Endothelial cell of umbilical vein (primary cell): ENCODE measurements at regions not wholly inside any gene's neighbourhood (a gene's known extent, or its start where the extent isn't known, plus 50 kb on each side); places are given as distances from the start of the nearest gene placed in this dataset.

Experiments
- BruUV-seq: library from RNA; stranded (reverse); fragments of 400-500 nt; replicated peaks from 2 replicates; lab custom pipeline; 2021; lab: Mats Ljungman, UMichigan
- CTCF ChIA-PET: fragments of 300-600, 350-600 bp; sonication (Branson Sonifier 250); formaldehyde crosslinking; loops from one replicate; lab custom pipeline; 2021; ENCODE audit warnings: antibody characterized with exemption, inconsistent platforms; lab: Charles Lee
- POLR2A ChIA-PET: fragments of 300-600, 350-600 bp; sonication (Branson Sonifier 250); formaldehyde crosslinking; loops from one replicate; lab custom pipeline; 2021; ENCODE audit warnings: antibody characterized with exemption, inconsistent platforms; lab: Charles Lee
- DNase-seq: peaks from one replicate; pipeline ENCODE4 v3.0.0-alpha.2; 2011; ENCODE audit warnings: low read depth, low spot score
- FAIRE-seq: peaks from 2 replicates; lab custom pipeline; 2011; peaks lifted over from hg19 to GRCh38; lab: Jason Lieb, UNC
- H2AFZ ChIP-seq: 2 replicates; pipeline ENCODE4 v1.6.0; 2012; ENCODE audit warnings: low read depth, low read length, control low read depth, inconsistent platforms
- H3K27ac ChIP-seq: 2 replicates; pipeline ENCODE4 v1.5.1; 2011; ENCODE audit warnings: low read depth, mild to moderate bottlenecking, control low read depth, low read length, moderate library complexity; ENCODE audit not compliant: insufficient read depth
- H3K27me3 ChIP-seq, 2 experiments: 2 replicates each; pipeline versions ENCODE4 v1.6.0 to v1.6.1; 2011; ENCODE audit warnings: low read length in 2 of 2, mixed read lengths in 1 of 2; ENCODE audit not compliant: control insufficient read depth in 2 of 2, insufficient read depth in 2 of 2
- H3K36me3 ChIP-seq, 2 experiments: 2 replicates in 1 of 2; 3 replicates in 1 of 2; pipeline ENCODE4 v1.5.1; 2011; ENCODE audit warnings: low read length in 2 of 2, mild to moderate bottlenecking in 1 of 2, moderate library complexity in 1 of 2; ENCODE audit not compliant: control insufficient read depth in 2 of 2, insufficient read depth in 2 of 2; ENCODE audit errors: extremely low read depth in 1 of 2
- H3K4me1 ChIP-seq: 3 replicates; pipeline ENCODE4 v1.5.1; 2011; ENCODE audit warnings: mild to moderate bottlenecking, low read length; ENCODE audit not compliant: control insufficient read depth, insufficient read depth; ENCODE audit errors: extremely low read depth
- H3K4me2 ChIP-seq: 2 replicates; pipeline ENCODE4 v1.6.1; 2011; ENCODE audit warnings: low read length, control low read depth, mixed read lengths; ENCODE audit not compliant: insufficient read depth
- H3K4me3 ChIP-seq, 3 experiments: fragments of 200-600 bp in 1 of 3; sonication (generic), shearing (Covaris generic) in 1 of 3; replicated peaks in 1 of 3; 2 replicates each; pipeline ENCODE4 v1.5.1; 2011 to 2016; ENCODE audit warnings: control low read depth in 3 of 3, low read length in 3 of 3, mild to moderate bottlenecking in 2 of 3, inconsistent platforms in 1 of 3, low read depth in 1 of 3, moderate library complexity in 1 of 3; ENCODE audit not compliant: insufficient read depth in 1 of 3
- H3K79me2 ChIP-seq: 2 replicates; pipeline ENCODE4 v1.6.0; 2012; ENCODE audit warnings: low read length, inconsistent platforms; ENCODE audit not compliant: control insufficient read depth, insufficient read depth
- H3K9ac ChIP-seq: replicated peaks from 2 replicates; pipeline ENCODE3; 2011; ENCODE audit warnings: low read length, control low read depth; ENCODE audit not compliant: insufficient read depth; ENCODE audit errors: extremely low read depth
- H3K9me1 ChIP-seq: replicated peaks from 3 replicates; pipeline ENCODE4 v1.6.0; 2011; ENCODE audit warnings: mild to moderate bottlenecking, low read length; ENCODE audit not compliant: control insufficient read depth, insufficient read depth; ENCODE audit errors: extremely low read depth
- H3K9me3 ChIP-seq: replicated peaks from 2 replicates; pipeline ENCODE4 v1.5.1; 2012; ENCODE audit warnings: low read length, inconsistent platforms; ENCODE audit not compliant: control insufficient read depth, insufficient read depth
- H4K20me1 ChIP-seq: replicated peaks from 2 replicates; pipeline ENCODE3; 2011; ENCODE audit warnings: mild to moderate bottlenecking, low read length; ENCODE audit not compliant: control insufficient read depth, insufficient read depth; ENCODE audit errors: extremely low read depth
- EZH2 ChIP-seq: IDR thresholded peaks from 2 replicates; pipeline ENCODE4 v1.6.1; 2012; ENCODE audit warnings: borderline replicate concordance, low read depth, mild to moderate bottlenecking, moderate library complexity, low read length, inconsistent platforms; ENCODE audit not compliant: severe bottlenecking
- FOS ChIP-seq: IDR thresholded peaks from 2 replicates; pipeline ENCODE4 v1.6.1; 2011; ENCODE audit warnings: mild to moderate bottlenecking, low read length, moderate library complexity, borderline replicate concordance; ENCODE audit not compliant: insufficient read depth
- GATA2 ChIP-seq: IDR thresholded peaks from 2 replicates; pipeline ENCODE4 v1.7.0; 2011; ENCODE audit warnings: low read depth, mild to moderate bottlenecking, moderate library complexity, mixed read lengths, low read length; ENCODE audit not compliant: insufficient read length, insufficient read depth
- JUN ChIP-seq: IDR thresholded peaks from 2 replicates; pipeline ENCODE4 v1.6.1; 2011; ENCODE audit warnings: borderline replicate concordance, low read depth; ENCODE audit not compliant: insufficient read length, insufficient read depth
- MYC ChIP-seq: IDR thresholded peaks from one replicate; pipeline ENCODE4 v1.6.1; 2011; ENCODE audit warnings: mild to moderate bottlenecking, low read depth, low read length
- POLR2A ChIP-seq: IDR thresholded peaks from 2 replicates; pipeline ENCODE4 v1.6.1; 2012; ENCODE audit warnings: low read depth, mild to moderate bottlenecking, control low read depth, low read length
- POLR2AphosphoS5 ChIP-seq: IDR thresholded peaks from 2 replicates; pipeline ENCODE4 v1.6.1; 2012; ENCODE audit warnings: low read depth, mild to moderate bottlenecking, control low read depth, low read length, moderate library complexity; ENCODE audit not compliant: insufficient read depth
- dilution Hi-C: fragments of 300-500 bp; cut with MboI; formaldehyde crosslinking; loops from one replicate; pipeline ENCODE4 v1.15.0; 2019; ENCODE audit warnings: low sequenced_read_pairs; ENCODE audit not compliant: extremely low pct_ligation_motif_present
- intact Hi-C: fragments of 100-400 bp; cut with micrococcal nuclease; formaldehyde crosslinking; loops from one replicate; pipeline ENCODE4 v1.10.0; 2022
- TF ChIP-seq, protein P1 (sequence below), 2 donors: IDR thresholded peaks; 1 replicate in 1 of 2; 2 replicates in 1 of 2; pipeline ENCODE4 v1.5.1; 2011; ENCODE audit warnings: low read length in 2 of 2, mild to moderate bottlenecking in 2 of 2, moderate library complexity in 2 of 2, control low read depth in 1 of 2, inconsistent platforms in 1 of 2, low read depth in 1 of 2; ENCODE audit not compliant: insufficient read depth in 1 of 2; ENCODE audit errors: extremely low read depth in 1 of 2
- TF ChIP-seq, protein P2 (sequence below): IDR thresholded peaks from 2 replicates; pipeline ENCODE4 v1.6.1; 2011; ENCODE audit not compliant: insufficient read depth, insufficient read length

DNA sequence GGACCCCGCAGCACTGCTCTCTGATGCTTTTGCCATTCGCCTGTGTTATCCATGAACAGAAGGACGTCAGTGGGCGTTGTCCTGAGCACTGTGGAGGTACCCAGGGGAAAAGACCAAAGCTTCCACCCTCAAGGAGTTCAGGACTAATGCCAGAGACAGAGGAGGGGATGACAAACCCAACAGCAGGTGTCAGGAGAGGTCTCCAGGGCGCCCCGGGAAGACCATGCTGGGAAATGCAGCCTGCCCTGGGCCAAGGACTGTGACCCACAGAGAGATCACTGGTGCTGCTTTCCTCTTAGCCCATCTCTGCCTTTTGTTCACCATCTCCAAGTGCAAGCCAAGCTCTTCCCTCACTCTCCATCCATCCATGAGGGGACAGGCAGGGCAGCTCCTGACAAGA, 166.8 kb upstream of the PFKP start:
- H3K9me1 ChIP-seq = no peaks in the 10 kb centered on the region
- ChIA-PET POLR2A (no interaction called here), CTCF (interaction anchor here (1.1 kb wide), 1 partner anchor 28 kb away, joined by 3 read pairs; no protein-coding TSS in a partner anchor)
- intact Hi-C loops (no loop called here), dilution Hi-C loops (no loop called here)
- H3K79me2 ChIP-seq = no peaks in the 10 kb centered on the region
- no peaks in the 10 kb centered on the region for H4K20me1 ChIP-seq
- H3K36me3 ChIP-seq = no peaks in the 10 kb centered on the region
- no peak overlapping the region for H3K27ac ChIP-seq
- H3K4me1 ChIP-seq = peaks cover 15% of the 10 kb centered on the region
- BruUV-seq = no TSS peak
- H3K27me3 ChIP-seq = peaks cover 0 to 7% of the 10 kb centered on the region in 2 experiments
- H3K4me3 ChIP-seq = no peak overlapping the region
- no peak for FAIRE-seq
- TF ChIP-seq POLR2AphosphoS5 (no peak), FOS (no peak), JUN (no peak), POLR2A (no peak), MYC (no peak), EZH2 (no peak), GATA2 (no peak)
- TF ChIP-seq, protein P1, sequence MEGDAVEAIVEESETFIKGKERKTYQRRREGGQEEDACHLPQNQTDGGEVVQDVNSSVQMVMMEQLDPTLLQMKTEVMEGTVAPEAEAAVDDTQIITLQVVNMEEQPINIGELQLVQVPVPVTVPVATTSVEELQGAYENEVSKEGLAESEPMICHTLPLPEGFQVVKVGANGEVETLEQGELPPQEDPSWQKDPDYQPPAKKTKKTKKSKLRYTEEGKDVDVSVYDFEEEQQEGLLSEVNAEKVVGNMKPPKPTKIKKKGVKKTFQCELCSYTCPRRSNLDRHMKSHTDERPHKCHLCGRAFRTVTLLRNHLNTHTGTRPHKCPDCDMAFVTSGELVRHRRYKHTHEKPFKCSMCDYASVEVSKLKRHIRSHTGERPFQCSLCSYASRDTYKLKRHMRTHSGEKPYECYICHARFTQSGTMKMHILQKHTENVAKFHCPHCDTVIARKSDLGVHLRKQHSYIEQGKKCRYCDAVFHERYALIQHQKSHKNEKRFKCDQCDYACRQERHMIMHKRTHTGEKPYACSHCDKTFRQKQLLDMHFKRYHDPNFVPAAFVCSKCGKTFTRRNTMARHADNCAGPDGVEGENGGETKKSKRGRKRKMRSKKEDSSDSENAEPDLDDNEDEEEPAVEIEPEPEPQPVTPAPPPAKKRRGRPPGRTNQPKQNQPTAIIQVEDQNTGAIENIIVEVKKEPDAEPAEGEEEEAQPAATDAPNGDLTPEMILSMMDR (IDR thresholded peaks at IDR 0.05; ENCODE audit: extremely low read depth in 1 of 2, insufficient read depth in 1 of 2, low read depth in 1 of 2, low read length in 2 of 2) = no peak
- TF ChIP-seq, protein P2, sequence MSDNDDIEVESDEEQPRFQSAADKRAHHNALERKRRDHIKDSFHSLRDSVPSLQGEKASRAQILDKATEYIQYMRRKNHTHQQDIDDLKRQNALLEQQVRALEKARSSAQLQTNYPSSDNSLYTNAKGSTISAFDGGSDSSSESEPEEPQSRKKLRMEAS = no peak
- no peaks in the 10 kb centered on the region for H3K9me3 ChIP-seq
- H3K9ac ChIP-seq = no peak overlapping the region
- H2AFZ ChIP-seq = no peak overlapping the region
- DNase-seq = no peak
- H3K4me2 ChIP-seq = no peak overlapping the region
